ENCODE measurements at regions not wholly inside any gene's neighbourhood (a gene's known extent, or its start where the extent isn't known, plus 50 kb on each side); places are given as distances from the start of the nearest gene placed in this dataset.

- no peak for TF ChIP-seq RAD21 (IDR thresholded peaks at IDR 0.05; ENCODE audit: low read depth)
- TF ChIP-seq YY1 (IDR thresholded peaks at IDR 0.05; ENCODE audit: low read depth) = no peak
- TF ChIP-seq CEBPB (IDR thresholded peaks at IDR 0.05) = no peak
- no peak for TF ChIP-seq TEAD4 (IDR thresholded peaks at IDR 0.05)
- TF ChIP-seq ZBTB7A (IDR thresholded peaks at IDR 0.05; ENCODE audit: low read depth) = no peak
- TF ChIP-seq EP300 (IDR thresholded peaks at IDR 0.05; ENCODE audit: borderline replicate concordance) = no peak
- no peak for TF ChIP-seq TAF1 (IDR thresholded peaks at IDR 0.05; ENCODE audit: low read depth)
- TF ChIP-seq MAX (IDR thresholded peaks at IDR 0.05) = no peak
- no peak for TF ChIP-seq REST (IDR thresholded peaks at IDR 0.05; ENCODE audit: low read depth)
- TF ChIP-seq EGR1 (IDR thresholded peaks at IDR 0.05) = no peak
- no peak for TF ChIP-seq FOXM1 (IDR thresholded peaks at IDR 0.05; ENCODE audit: borderline replicate concordance, low read depth)
- no peak for TF ChIP-seq USF1 (IDR thresholded peaks at IDR 0.05)
Measured at GRCh38 chr10:44715136-44715535, 196.0 kb upstream of the TMEM72 start.
